Tibial artery (tissue), 4 donors: ENCODE measurements at regions not wholly inside any gene's neighbourhood (a gene's known extent, or its start where the extent isn't known, plus 50 kb on each side); places are given as distances from the start of the nearest gene placed in this dataset.
"Not testable (repeated sequence)": the region's sequence is repeated elsewhere in the genome, so short reads cannot be mapped to it uniquely, and the experiment has no call there.

Experiments used
- DNase-seq, 2 donors: peaks; one replicate each; pipeline ENCODE4 v3.0.0-alpha.2; 2019
- H3K27ac ChIP-seq, 2 donors: fragments of 200-600 bp; sonication (generic) in 1 of 2; 1 replicate in 1 of 2; 2 replicates in 1 of 2; pipeline ENCODE4 v1.5.1; 2018 to 2019; ENCODE audit warnings: mild to moderate bottlenecking in 1 of 2
- H3K27me3 ChIP-seq, 2 donors: fragments of 200-600 bp; sonication (generic) in 1 of 2; one replicate each; pipeline versions ENCODE4 v1.5.1 to v1.6.0; 2016 to 2019
- H3K36me3 ChIP-seq, 3 donors: fragments of 200-600 bp; sonication (generic) in 2 of 3; one replicate each; pipeline ENCODE4 v1.5.1; 2016 to 2019; ENCODE audit warnings: mild to moderate bottlenecking in 2 of 3
- H3K4me1 ChIP-seq, 4 donors: fragments of 200-600 bp; sonication (generic) in 2 of 4; 1 replicate in 3 of 4; 2 replicates in 1 of 4; pipeline ENCODE4 v1.5.1; 2016 to 2019
- H3K4me3 ChIP-seq, 2 donors: fragments of 200-600 bp; sonication (generic) in 1 of 2; 1 replicate in 1 of 2; 2 replicates in 1 of 2; pipeline ENCODE4 v1.5.1; 2018 to 2019; ENCODE audit warnings: mild to moderate bottlenecking in 2 of 2
- H3K9me3 ChIP-seq, 3 donors: fragments of 200-600 bp; sonication (generic) in 1 of 3; one replicate each; pipeline ENCODE4 v1.5.1; 2016 to 2019
- intact Hi-C: fragments of 100-400 bp; cut with DNase I; formaldehyde crosslinking; loops from one replicate; pipeline ENCODE4 v1.15.0; 2023; ENCODE audit warnings: low total_unique reads
- TF ChIP-seq, protein P1 (sequence below), 2 experiments: fragments of 200-600 bp in 1 of 2; fragments of 450-650 bp in 1 of 2; IDR thresholded peaks; one replicate each; pipeline ENCODE4 v1.5.1; 2017 to 2019; ENCODE audit warnings: antibody characterized with exemption in 2 of 2, mild to moderate bottlenecking in 1 of 2, moderate library complexity in 1 of 2

DNA sequence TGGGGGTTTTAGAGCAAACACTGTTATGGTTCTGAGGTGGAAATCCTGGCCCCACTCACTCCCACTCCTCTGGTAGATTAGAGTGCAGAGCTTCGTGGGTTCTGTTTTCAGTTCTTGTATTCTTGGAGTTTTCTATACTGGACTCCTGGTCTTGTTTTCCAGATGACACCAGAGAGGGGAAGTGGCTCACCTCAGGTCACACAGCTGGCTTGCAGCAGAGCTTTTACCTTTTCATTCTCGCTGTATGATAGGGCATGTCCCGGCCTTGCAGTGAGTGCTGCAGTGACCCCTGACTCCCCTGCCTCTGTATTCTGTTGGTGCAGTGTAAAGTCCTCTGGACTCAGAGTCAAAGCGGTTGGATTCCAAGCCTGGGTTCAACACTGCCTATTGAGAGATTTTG lies 148.9 kb upstream of the MEX3C start:
- Histone ChIP-seq H3K36me3 (no peaks in the 10 kb centered on the region), H3K9me3 (peaks cover 0 to 3% (median 0%) of the 10 kb centered on the region in 3 donors), H3K4me3 (no peak overlapping the region), H3K27ac (no peak overlapping the region), H3K27me3 (no peaks in the 10 kb centered on the region), H3K4me1 (no peaks in the 10 kb centered on the region)
- DNase-seq: no peak
- intact Hi-C loops: no loop called here
- TF ChIP-seq, protein P1, sequence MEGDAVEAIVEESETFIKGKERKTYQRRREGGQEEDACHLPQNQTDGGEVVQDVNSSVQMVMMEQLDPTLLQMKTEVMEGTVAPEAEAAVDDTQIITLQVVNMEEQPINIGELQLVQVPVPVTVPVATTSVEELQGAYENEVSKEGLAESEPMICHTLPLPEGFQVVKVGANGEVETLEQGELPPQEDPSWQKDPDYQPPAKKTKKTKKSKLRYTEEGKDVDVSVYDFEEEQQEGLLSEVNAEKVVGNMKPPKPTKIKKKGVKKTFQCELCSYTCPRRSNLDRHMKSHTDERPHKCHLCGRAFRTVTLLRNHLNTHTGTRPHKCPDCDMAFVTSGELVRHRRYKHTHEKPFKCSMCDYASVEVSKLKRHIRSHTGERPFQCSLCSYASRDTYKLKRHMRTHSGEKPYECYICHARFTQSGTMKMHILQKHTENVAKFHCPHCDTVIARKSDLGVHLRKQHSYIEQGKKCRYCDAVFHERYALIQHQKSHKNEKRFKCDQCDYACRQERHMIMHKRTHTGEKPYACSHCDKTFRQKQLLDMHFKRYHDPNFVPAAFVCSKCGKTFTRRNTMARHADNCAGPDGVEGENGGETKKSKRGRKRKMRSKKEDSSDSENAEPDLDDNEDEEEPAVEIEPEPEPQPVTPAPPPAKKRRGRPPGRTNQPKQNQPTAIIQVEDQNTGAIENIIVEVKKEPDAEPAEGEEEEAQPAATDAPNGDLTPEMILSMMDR (IDR thresholded peaks at IDR 0.05): no peak

DNA sequence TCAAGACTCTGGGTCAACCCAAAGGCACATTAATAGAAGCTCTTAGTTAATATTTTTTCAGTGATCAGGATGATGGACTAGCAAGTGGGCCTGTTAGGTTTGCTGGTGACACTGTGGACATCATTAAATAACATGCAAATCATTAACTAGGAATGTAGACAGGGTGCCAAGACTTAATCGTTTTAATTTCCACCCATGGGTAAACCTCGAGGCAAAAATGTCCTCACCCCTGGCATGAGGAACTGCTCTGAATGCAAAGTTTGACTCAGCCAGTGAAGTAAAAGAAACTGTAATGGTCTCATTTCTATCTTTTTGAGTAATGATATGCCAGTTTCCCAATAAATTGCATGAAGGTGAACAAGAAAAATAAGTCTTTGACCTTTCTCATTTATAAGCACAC lies 152.6 kb upstream of the MEX3C start:
- Histone ChIP-seq H3K27me3 (no peaks in the 10 kb centered on the region), H3K4me3 (no peak overlapping the region), H3K9me3 (peaks cover 0 to under 1% (median 0%) of the 10 kb centered on the region in 3 donors), H3K4me1 (no peaks in the 10 kb centered on the region), H3K27ac (no peak overlapping the region), H3K36me3 (no peaks in the 10 kb centered on the region)
- intact Hi-C loops: no loop called here
- DNase-seq: no peak
- TF ChIP-seq, protein P1 (IDR thresholded peaks at IDR 0.05): no peak

DNA sequence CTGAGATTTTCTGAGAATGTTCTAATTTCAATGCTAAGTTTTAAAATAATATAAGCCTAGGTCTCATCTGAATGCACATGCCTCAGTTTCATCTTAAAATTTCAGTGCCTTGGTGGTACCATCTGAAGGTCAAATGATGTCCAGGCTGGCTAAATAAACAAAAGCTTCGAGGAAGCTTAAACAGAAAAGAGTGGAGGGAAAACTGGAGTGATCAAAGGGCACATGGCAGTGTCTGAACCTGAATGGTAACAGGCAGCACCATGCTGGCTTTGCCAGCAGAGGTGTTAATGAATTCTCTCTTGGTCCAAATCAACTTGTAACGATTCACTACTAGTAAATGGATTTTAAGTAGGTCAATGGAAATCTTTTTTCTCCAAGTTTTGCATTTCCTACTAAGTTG lies 158.4 kb upstream of the MEX3C start:
- intact Hi-C loops: no loop called here
- TF ChIP-seq, protein P1 (IDR thresholded peaks at IDR 0.05): no peak
- H3K27ac ChIP-seq: no peak overlapping the region
- no peaks in the 10 kb centered on the region for H3K27me3 ChIP-seq
- H3K4me3 ChIP-seq: no peak overlapping the region
- no peaks in the 10 kb centered on the region for H3K4me1 ChIP-seq
- DNase-seq: no peak
- H3K36me3 ChIP-seq: no peaks in the 10 kb centered on the region
- H3K9me3 ChIP-seq: no peaks in the 10 kb centered on the region

DNA sequence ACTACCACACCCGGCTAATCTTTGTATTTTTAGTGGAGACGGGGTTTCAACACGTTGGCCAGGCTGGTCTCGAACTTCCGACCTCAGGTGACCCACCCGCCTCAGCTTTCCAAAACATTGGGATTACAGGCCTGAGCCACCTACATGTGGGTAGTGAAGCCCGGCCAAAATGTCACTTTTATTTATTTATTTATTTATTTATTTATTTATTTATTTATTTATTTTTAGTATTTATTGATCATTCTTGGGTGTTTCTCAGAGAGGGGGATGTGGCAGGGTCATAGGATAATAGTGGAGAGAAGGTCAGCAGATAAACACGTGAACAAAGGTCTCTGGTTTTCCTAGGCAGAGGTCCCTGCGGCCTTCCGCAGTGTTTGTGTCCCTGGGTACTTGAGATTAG lies 162.8 kb upstream of the MEX3C start:
- H3K36me3 ChIP-seq, H3K9me3 ChIP-seq, H3K4me3 ChIP-seq, H3K4me1 ChIP-seq, H3K27me3 ChIP-seq, H3K27ac ChIP-seq, intact Hi-C loops, DNase-seq: not testable (repeated sequence)

DNA sequence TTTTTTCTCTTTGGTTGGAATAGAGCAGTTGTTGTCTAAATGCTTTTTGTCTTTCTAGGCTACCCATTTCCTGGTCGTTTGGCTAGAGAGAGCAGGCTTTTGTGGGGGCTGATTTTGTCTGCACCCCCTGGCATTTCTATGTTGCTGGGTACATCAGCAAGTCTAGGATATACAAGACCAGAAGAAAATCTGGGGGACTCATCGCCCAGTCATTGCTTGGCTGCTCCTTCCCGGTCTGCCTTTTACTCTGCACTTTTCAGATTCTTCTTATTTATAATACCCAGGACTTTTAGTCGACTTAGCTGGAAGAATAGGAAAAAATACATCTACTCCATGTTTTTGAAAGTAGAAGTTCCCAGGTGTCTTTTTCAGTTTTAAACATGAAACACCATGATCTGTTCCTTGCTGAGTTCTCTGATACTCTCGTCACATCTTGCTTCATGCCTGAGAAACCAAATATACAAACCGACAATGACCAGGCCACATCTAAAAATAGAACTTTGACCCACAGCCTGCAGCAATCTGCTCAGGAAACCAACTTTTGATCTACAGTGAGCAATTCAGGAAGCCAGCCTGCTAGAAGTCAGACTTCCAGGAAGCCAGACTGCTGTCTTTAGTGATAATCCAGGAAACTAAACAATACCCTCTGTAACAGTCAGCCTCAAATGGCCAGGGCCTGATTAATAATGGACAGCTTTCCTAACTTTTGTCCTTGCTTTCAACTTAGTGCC lies 163.8 kb upstream of the MEX3C start:
- Histone ChIP-seq H3K9me3 (no peaks in the 10 kb centered on the region), H3K36me3 (no peaks in the 10 kb centered on the region), H3K4me1 (no peaks in the 10 kb centered on the region), H3K4me3 (no peak overlapping the region), H3K27me3 (no peaks in the 10 kb centered on the region), H3K27ac (no peak overlapping the region)
- intact Hi-C loops: no loop called here
- no peak for DNase-seq
- TF ChIP-seq, protein P1 (IDR thresholded peaks at IDR 0.05): no peak

DNA sequence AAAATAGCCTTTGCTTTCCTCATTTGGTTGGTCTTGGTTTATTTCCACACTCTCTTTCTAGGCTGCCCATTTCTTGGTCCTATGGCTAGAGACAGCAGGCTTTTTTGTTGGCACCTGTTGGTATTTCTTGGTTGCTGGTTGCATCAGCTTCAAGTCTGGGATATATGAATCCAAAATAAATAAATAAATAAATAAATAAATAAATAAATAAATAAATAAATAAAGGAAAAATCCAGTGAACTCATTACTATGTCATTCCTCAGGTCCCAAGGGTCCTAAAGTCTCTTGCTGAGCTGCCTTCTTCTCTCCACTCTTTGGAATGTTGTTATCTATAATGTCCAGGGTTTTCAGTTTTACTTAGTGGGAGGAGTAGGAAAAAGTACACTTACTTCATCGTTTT lies 165.9 kb upstream of the MEX3C start:
- TF ChIP-seq, protein P1 (IDR thresholded peaks at IDR 0.05): no peak
- Histone ChIP-seq H3K27ac (no peak overlapping the region), H3K27me3 (no peaks in the 10 kb centered on the region), H3K36me3 (no peaks in the 10 kb centered on the region), H3K9me3 (no peaks in the 10 kb centered on the region), H3K4me3 (no peak overlapping the region), H3K4me1 (no peaks in the 10 kb centered on the region)
- intact Hi-C loops: no loop called here
- no peak for DNase-seq
